Glutamatergic neuron (in vitro differentiated cells): ENCODE measurements at regions not wholly inside any gene's neighbourhood (a gene's known extent, or its start where the extent isn't known, plus 50 kb on each side); places are given as distances from the start of the nearest gene placed in this dataset.
"Not testable (repeated sequence)": the region's sequence is repeated elsewhere in the genome, so short reads cannot be mapped to it uniquely, and the experiment has no call there.

Experiments used
- DNase-seq: peaks from one replicate; pipeline ENCODE4 v3.0.0; 2022
- H3K27ac Mint-ChIP-seq: one replicate; pipeline ENCODE4 v1.8.0; 2020; ENCODE audit warnings: mild to moderate bottlenecking, mixed read lengths, inconsistent platforms; ENCODE audit not compliant: unreplicated experiment
- H3K27me3 Mint-ChIP-seq: one replicate; pipeline ENCODE4 v1.8.0; 2020; ENCODE audit warnings: mild to moderate bottlenecking, moderate library complexity, mixed read lengths, inconsistent platforms; ENCODE audit not compliant: unreplicated experiment
- H3K36me3 Mint-ChIP-seq: one replicate; pipeline ENCODE4 v1.8.0; 2020; ENCODE audit warnings: mild to moderate bottlenecking, mixed read lengths, inconsistent platforms; ENCODE audit not compliant: unreplicated experiment
- H3K4me1 Mint-ChIP-seq: one replicate; pipeline ENCODE4 v1.8.0; 2020; ENCODE audit warnings: mild to moderate bottlenecking, low read depth, mixed read lengths, inconsistent platforms; ENCODE audit not compliant: unreplicated experiment
- H3K4me3 Mint-ChIP-seq: one replicate; pipeline ENCODE4 v1.8.0; 2020; ENCODE audit warnings: mild to moderate bottlenecking, mixed read lengths, inconsistent platforms; ENCODE audit not compliant: unreplicated experiment
- H3K9me3 Mint-ChIP-seq: one replicate; pipeline ENCODE4 v1.8.0; 2020; ENCODE audit warnings: mild to moderate bottlenecking, moderate library complexity, mixed read lengths, inconsistent platforms; ENCODE audit not compliant: unreplicated experiment
- TF ChIP-seq, protein P1 (sequence below): fragments of 200-600 bp; sonication (generic); IDR thresholded peaks from one replicate; pipeline ENCODE4 v1.5.0; 2021; ENCODE audit not compliant: partially characterized antibody, unreplicated experiment

DNA sequence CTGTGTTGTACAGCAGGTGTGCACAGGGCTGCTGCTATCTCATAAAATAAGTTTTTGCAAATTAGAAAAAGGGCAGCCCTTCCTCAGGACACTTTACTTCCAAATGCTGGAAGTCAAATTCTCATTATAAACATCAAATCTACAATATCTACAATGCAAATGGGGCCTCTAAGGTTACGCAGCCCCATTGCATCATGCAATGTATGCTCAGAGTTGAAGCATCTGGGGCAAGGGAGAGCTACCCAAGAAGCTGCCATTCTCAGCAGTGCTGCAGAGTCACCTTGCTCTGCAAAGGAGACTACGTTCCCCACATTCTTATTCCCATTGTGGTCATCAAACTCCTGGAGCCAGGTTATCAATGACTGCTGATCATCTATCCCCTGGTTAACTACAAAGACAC lies 208.9 kb upstream of the POGK start:
- H3K27me3 Mint-ChIP-seq: no peaks in the 10 kb centered on the region
- H3K27ac Mint-ChIP-seq: no peak overlapping the region
- no peaks in the 10 kb centered on the region for H3K9me3 Mint-ChIP-seq
- H3K36me3 Mint-ChIP-seq: no peaks in the 10 kb centered on the region
- H3K4me1 Mint-ChIP-seq: no peaks in the 10 kb centered on the region
- no peak overlapping the region for H3K4me3 Mint-ChIP-seq
- TF ChIP-seq, protein P1, sequence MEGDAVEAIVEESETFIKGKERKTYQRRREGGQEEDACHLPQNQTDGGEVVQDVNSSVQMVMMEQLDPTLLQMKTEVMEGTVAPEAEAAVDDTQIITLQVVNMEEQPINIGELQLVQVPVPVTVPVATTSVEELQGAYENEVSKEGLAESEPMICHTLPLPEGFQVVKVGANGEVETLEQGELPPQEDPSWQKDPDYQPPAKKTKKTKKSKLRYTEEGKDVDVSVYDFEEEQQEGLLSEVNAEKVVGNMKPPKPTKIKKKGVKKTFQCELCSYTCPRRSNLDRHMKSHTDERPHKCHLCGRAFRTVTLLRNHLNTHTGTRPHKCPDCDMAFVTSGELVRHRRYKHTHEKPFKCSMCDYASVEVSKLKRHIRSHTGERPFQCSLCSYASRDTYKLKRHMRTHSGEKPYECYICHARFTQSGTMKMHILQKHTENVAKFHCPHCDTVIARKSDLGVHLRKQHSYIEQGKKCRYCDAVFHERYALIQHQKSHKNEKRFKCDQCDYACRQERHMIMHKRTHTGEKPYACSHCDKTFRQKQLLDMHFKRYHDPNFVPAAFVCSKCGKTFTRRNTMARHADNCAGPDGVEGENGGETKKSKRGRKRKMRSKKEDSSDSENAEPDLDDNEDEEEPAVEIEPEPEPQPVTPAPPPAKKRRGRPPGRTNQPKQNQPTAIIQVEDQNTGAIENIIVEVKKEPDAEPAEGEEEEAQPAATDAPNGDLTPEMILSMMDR: no peak
- DNase-seq: no peak

DNA sequence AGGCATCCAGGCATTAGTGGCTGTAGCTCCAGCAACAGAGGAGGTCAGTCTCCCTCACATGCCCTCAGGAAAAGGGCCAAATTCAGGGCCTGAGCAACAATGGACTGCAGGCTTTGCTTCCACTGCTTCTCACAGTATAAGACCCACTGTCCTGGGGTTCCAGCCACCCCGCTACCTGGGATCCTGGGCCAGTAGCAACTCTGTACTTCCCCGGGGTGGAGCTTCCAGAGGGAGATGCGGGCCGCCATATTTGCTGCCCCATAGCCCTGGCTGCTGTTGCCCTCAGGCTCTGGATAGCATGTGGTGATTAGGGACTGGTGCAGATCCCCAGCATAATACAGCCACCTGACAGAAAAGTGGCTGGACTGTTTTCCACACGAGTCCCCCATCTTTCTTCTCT lies 201.1 kb upstream of the POGK start:
- H3K36me3 Mint-ChIP-seq: no peaks in the 10 kb centered on the region
- TF ChIP-seq, protein P1: no peak
- H3K27ac Mint-ChIP-seq: no peak overlapping the region
- H3K27me3 Mint-ChIP-seq: no peaks in the 10 kb centered on the region
- H3K4me1 Mint-ChIP-seq: no peaks in the 10 kb centered on the region
- H3K9me3 Mint-ChIP-seq: no peaks in the 10 kb centered on the region
- no peak overlapping the region for H3K4me3 Mint-ChIP-seq
- DNase-seq: no peak

DNA sequence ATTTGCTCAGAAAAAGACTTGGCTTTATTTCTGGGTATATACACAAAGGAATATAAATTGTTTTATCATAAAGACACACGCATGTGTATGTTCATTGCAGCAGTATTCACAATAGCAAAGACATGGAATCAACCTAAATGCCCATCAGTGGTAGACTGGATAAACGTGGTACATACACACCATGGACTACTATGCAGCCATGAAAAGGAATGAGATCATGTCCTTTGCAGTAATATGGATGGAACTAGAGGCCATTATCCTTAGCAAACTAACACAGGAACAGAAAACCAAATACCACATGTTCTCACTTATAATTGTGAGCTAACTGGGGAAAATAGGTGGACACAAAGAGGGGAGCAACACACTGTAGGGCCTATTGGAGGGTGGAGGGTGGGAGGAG lies 182.0 kb upstream of the POGK start:
- H3K36me3 Mint-ChIP-seq, H3K27ac Mint-ChIP-seq, H3K4me3 Mint-ChIP-seq, H3K27me3 Mint-ChIP-seq, H3K4me1 Mint-ChIP-seq, H3K9me3 Mint-ChIP-seq, DNase-seq: not testable (repeated sequence)

DNA sequence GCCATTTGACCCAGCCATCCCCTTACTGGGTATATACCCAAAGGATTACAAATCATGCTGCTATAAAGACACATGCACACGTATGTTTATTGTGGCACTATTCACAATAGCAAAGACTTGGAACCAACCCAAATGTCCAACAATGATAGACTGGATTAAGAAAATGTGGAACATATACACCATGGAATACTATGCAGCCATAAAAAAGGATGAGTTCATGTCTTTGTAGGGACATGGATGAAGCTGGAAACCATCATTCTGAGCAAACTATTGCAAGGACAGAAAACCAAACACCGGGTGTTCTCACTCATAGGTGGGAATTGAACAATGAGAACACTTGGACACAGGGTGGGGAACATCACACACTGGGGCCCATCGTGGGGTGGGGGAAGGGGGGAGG lies 172.5 kb upstream of the POGK start:
- not testable (repeated sequence) for H3K4me1 Mint-ChIP-seq, H3K4me3 Mint-ChIP-seq, H3K27ac Mint-ChIP-seq, H3K36me3 Mint-ChIP-seq, DNase-seq, H3K9me3 Mint-ChIP-seq, H3K27me3 Mint-ChIP-seq

DNA sequence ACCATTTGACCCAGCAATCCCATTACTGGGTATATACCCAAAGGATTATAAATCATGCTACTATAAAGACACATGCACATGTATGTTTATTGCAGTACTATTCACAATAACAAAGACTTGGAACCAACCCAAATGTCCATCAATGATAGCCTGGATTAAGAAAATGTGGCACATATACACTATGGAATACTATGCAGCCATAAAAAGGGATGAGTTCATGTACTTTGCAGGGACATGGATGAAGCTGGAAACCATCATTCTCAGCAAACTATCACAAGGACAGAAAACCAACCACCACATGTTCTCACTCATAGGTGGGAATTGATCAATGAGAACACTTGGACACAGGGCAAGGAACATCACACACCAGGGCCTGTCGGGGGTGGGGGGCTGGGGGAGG lies 171.7 kb upstream of the POGK start:
- H3K4me3 Mint-ChIP-seq, H3K36me3 Mint-ChIP-seq, H3K27me3 Mint-ChIP-seq, DNase-seq, H3K27ac Mint-ChIP-seq, H3K4me1 Mint-ChIP-seq, H3K9me3 Mint-ChIP-seq: not testable (repeated sequence)

DNA sequence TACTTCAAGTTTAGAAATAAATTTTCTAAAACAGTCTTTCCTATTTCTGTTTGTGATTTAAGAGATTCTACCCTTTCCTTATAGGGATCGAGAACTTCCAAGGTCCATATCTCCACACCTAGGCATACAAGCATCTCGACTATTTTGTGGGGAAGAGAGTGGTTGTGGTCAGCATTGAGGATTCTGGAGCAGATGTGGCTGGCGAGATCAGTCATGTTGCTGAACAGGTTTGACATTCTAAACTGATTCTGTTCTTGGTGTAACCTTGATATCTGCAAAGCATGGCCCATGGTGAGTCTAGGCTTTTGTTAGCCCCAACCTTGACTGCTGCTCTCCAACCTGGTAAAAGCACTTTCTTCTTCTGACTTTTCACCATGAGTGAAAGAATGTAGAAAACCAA lies 167.6 kb upstream of the POGK start:
- Mint-ChIP-seq H3K9me3 (no peaks in the 10 kb centered on the region), H3K4me3 (no peak overlapping the region), H3K4me1 (no peaks in the 10 kb centered on the region), H3K27me3 (no peaks in the 10 kb centered on the region), H3K36me3 (no peaks in the 10 kb centered on the region), H3K27ac (no peak overlapping the region)
- DNase-seq: no peak
- TF ChIP-seq, protein P1: no peak

DNA sequence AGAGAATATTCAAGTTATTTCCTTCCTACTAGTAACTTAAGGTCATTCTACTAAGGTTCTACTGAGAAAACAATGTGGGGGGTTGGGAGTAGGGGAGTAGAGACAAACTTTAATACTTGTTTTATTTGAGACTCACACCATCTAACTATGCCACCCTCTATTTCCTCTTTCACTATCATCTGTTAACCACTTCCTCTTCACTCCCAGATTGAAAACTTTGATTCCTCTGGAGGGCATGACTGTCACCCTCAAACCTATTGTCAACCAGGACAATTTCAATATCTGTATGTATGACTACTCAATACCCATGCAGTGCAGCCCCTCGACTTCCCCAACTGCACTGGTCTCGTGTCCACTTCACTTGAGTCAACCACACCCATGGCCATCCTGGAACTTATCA lies 165.6 kb upstream of the POGK start:
- H3K27ac Mint-ChIP-seq: no peak overlapping the region
- no peaks in the 10 kb centered on the region for H3K36me3 Mint-ChIP-seq
- H3K9me3 Mint-ChIP-seq: no peaks in the 10 kb centered on the region
- H3K4me3 Mint-ChIP-seq: no peak overlapping the region
- DNase-seq: no peak
- no peaks in the 10 kb centered on the region for H3K27me3 Mint-ChIP-seq
- TF ChIP-seq, protein P1: no peak
- H3K4me1 Mint-ChIP-seq: no peaks in the 10 kb centered on the region
